Stomach smooth muscle (tissue), 2 donors: ENCODE measurements at regions not wholly inside any gene's neighbourhood (a gene's known extent, or its start where the extent isn't known, plus 50 kb on each side); places are given as distances from the start of the nearest gene placed in this dataset.
"Not testable (repeated sequence)": the region's sequence is repeated elsewhere in the genome, so short reads cannot be mapped to it uniquely, and the experiment has no call there.

ENCODE experiments used
- H3K27ac ChIP-seq: one replicate; pipeline ENCODE4 v1.7.0; 2013; ENCODE audit warnings: mild to moderate bottlenecking, low read length, inconsistent platforms
- H3K27me3 ChIP-seq, 2 donors: one replicate each; pipeline ENCODE4 v1.7.0; 2013; ENCODE audit warnings: low read length in 2 of 2; ENCODE audit not compliant: insufficient read depth in 2 of 2, control insufficient read depth in 1 of 2
- H3K36me3 ChIP-seq, 2 donors: one replicate each; pipeline ENCODE4 v1.7.0; 2013; ENCODE audit warnings: low read length in 2 of 2; ENCODE audit not compliant: control insufficient read depth in 2 of 2, insufficient read depth in 2 of 2
- H3K4me1 ChIP-seq: one replicate; pipeline ENCODE4 v1.7.0; 2013; ENCODE audit warnings: low read length; ENCODE audit not compliant: control insufficient read depth, insufficient read depth
- H3K4me3 ChIP-seq, 2 donors: one replicate each; pipeline ENCODE4 v1.7.0; 2013; ENCODE audit warnings: low read length in 2 of 2
- H3K9ac ChIP-seq, 2 donors: one replicate each; pipeline ENCODE4 v1.7.0; 2013; ENCODE audit warnings: low read length in 2 of 2, mild to moderate bottlenecking in 1 of 2
- H3K9me3 ChIP-seq, 2 donors: one replicate each; pipeline ENCODE4 v1.7.0; 2013; ENCODE audit warnings: low read length in 2 of 2; ENCODE audit not compliant: control insufficient read depth in 2 of 2
- donor health status: healthy.
- donor health status: Pancreatic carcinoma.

GRCh38 chr9:33714989-33715388 lies 80.4 kb upstream of the PRSS3 start:
- no peak overlapping the region for H3K9ac ChIP-seq
- H3K4me1 ChIP-seq = no peaks in the 10 kb centered on the region
- no peaks in the 10 kb centered on the region for H3K36me3 ChIP-seq
- no peaks in the 10 kb centered on the region for H3K9me3 ChIP-seq
- no peak overlapping the region for H3K4me3 ChIP-seq
- no peak overlapping the region for H3K27ac ChIP-seq
- H3K27me3 ChIP-seq = peaks cover 0 to 2% of the 10 kb centered on the region in 2 donors

GRCh38 chr9:33718987-33719386 lies 76.4 kb upstream of the PRSS3 start:
- peaks cover 8% of the 10 kb centered on the region for H3K4me1 ChIP-seq
- H3K27ac ChIP-seq = no peak overlapping the region
- no peaks in the 10 kb centered on the region for H3K36me3 ChIP-seq

GRCh38 chr9:33719581-33720374 lies 75.6 kb upstream of the PRSS3 start:
- Histone ChIP-seq H3K9ac (no peak overlapping the region), H3K4me1 (peaks cover 8% of the 10 kb centered on the region), H3K27ac (no peak overlapping the region), H3K4me3 (no peak overlapping the region), H3K27me3 (peaks cover 0 to 2% of the 10 kb centered on the region in 2 donors), H3K9me3 (no peaks in the 10 kb centered on the region), H3K36me3 (no peaks in the 10 kb centered on the region)

More at GRCh38 chr9:33718987-33719386, 76.4 kb upstream of the PRSS3 start:
- Histone ChIP-seq H3K9ac (no peak overlapping the region), H3K4me3 (no peak overlapping the region), H3K27me3 (peaks cover 0 to 2% of the 10 kb centered on the region in 2 donors), H3K9me3 (no peaks in the 10 kb centered on the region)

- H3K27me3 ChIP-seq = peaks cover 0 to 2% of the 10 kb centered on the region in 2 donors
- peak overlapping the region in 1 of 2 donors; percentile 40 for H3K4me3 ChIP-seq
- peak overlapping the region in 1 of 2 donors; percentile 13 for H3K9ac ChIP-seq
- peaks cover 8% of the 10 kb centered on the region for H3K4me1 ChIP-seq
- no peaks in the 10 kb centered on the region for H3K36me3 ChIP-seq
- no peak overlapping the region for H3K27ac ChIP-seq
- H3K9me3 ChIP-seq = no peaks in the 10 kb centered on the region
Measured at GRCh38 chr9:33721674-33722358, 73.5 kb upstream of the PRSS3 start.

GRCh38 chr9:33722359-33722675 lies 73.0 kb upstream of the PRSS3 start:
- Histone ChIP-seq H3K36me3 (no peaks in the 10 kb centered on the region), H3K4me1 (peaks cover 8% of the 10 kb centered on the region), H3K27ac (no peak overlapping the region), H3K9ac (no peak overlapping the region), H3K27me3 (peaks cover 0 to 2% of the 10 kb centered on the region in 2 donors), H3K4me3 (no peak overlapping the region), H3K9me3 (no peaks in the 10 kb centered on the region)

GRCh38 chr9:33728613-33729012 lies 66.7 kb upstream of the PRSS3 start:
- H3K36me3 ChIP-seq = no peaks in the 10 kb centered on the region
- no peaks in the 10 kb centered on the region for H3K27me3 ChIP-seq
- H3K27ac ChIP-seq = no peak overlapping the region
- H3K4me1 ChIP-seq = no peaks in the 10 kb centered on the region
- H3K9ac ChIP-seq = no peak overlapping the region
- H3K9me3 ChIP-seq = no peaks in the 10 kb centered on the region
- H3K4me3 ChIP-seq = no peak overlapping the region

DNA sequence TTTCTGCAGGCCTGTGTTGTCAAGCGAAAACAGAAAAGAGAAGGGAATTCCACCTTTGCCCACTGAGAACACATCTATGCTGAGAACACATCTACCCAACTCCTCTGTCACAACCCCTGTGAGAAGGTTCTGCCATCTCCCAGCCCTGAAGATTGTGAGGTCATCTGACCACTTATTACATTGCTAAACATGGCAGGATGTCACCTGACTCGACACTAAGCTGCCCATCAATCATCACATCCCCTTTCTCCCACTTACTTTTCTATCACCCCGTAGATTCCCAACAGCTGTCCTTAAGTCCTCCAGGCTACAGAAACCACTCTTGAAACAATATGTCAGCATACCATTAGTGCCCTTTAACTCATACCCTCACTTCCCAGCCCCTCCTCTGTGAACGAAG lies 64.2 kb upstream of the PRSS3 start:
- H3K4me1 ChIP-seq = no peaks in the 10 kb centered on the region
- H3K27me3 ChIP-seq = peaks cover 0 to 2% of the 10 kb centered on the region in 2 donors
- no peak overlapping the region for H3K9ac ChIP-seq
- no peak overlapping the region for H3K27ac ChIP-seq
- H3K36me3 ChIP-seq = no peaks in the 10 kb centered on the region
- H3K9me3 ChIP-seq = no peaks in the 10 kb centered on the region
- no peak overlapping the region for H3K4me3 ChIP-seq

- Histone ChIP-seq H3K27ac (no peak overlapping the region), H3K9me3 (no peaks in the 10 kb centered on the region), H3K36me3 (no peaks in the 10 kb centered on the region), H3K27me3 (peaks cover 0 to 2% of the 10 kb centered on the region in 2 donors), H3K4me1 (no peaks in the 10 kb centered on the region), H3K9ac (no peak overlapping the region), H3K4me3 (no peak overlapping the region)
Measured at GRCh38 chr9:33731625-33732024, 63.7 kb upstream of the PRSS3 start.

DNA sequence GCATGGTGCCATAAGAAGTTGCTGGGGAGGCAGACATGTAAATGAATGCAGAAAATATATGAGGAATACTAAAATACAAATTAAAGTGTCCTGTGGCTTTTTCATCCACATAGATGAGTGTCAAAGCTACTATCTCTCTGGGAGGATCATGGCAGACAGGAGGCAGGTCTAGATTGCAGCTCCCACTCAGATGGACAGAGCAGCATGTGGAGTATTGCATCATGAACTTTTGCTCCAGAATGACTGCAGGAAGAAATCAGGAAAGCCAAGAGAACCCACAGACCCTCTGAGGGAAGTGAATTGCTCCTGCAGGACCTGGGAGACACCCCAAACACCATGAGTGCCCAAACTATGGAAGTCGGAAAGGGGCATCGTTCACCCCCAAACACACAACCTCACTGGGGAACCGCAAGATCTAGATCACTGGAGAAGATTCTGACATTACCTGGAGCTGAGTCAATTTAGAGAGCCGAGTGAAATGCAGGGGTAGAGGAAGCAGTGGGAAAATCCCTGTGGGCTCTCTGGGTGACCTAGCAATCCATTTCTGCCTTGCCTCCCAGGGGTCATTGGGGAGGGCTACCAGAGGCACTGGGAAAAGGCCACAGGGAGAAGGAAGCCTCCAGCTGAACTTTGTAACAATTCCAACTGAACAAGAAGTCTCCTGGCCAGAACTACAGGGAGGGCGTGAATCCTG lies 61.0 kb upstream of the PRSS3 start:
- not testable (repeated sequence) for H3K4me3 ChIP-seq

GRCh38 chr9:33734941-33735835 lies 60.2 kb upstream of the PRSS3 start:
- not testable (repeated sequence) for H3K4me1 ChIP-seq, H3K9me3 ChIP-seq, H3K9ac ChIP-seq, H3K27ac ChIP-seq, H3K4me3 ChIP-seq, H3K36me3 ChIP-seq, H3K27me3 ChIP-seq

More for the DNA sequence above, 61.0 kb upstream of the PRSS3 start:
- not testable (repeated sequence) for H3K9me3 ChIP-seq, H3K9ac ChIP-seq, H3K27ac ChIP-seq, H3K36me3 ChIP-seq, H3K4me1 ChIP-seq, H3K27me3 ChIP-seq
